ENCODE measurements at regions not wholly inside any gene's neighbourhood (a gene's known extent, or its start where the extent isn't known, plus 50 kb on each side); places are given as distances from the start of the nearest gene placed in this dataset.

GRCh38 chr3:102174312-102174712 lies 260.5 kb upstream of the ZPLD1 start:
- no peak for TF ChIP-seq CTCF (IDR thresholded peaks at IDR 0.05)
- TF ChIP-seq ZFX (IDR thresholded peaks at IDR 0.05; ENCODE audit: borderline replicate concordance), result no peak
